ENCODE measurements at regions not wholly inside any gene's neighbourhood (a gene's known extent, or its start where the extent isn't known, plus 50 kb on each side); places are given as distances from the start of the nearest gene placed in this dataset.

GRCh38 chr6:97669191-97670031 is 386.4 kb upstream of the MMS22L start:
- no peak for ATAC-seq
- Histone ChIP-seq H3K9ac (ENCODE audit: low read length) (no peak overlapping the region), H3K9me2 (ENCODE audit: insufficient read depth) (no peaks in the 10 kb centered on the region), H3K36me3 (ENCODE audit: control insufficient read depth in 1 of 2, insufficient read depth in 2 of 2, low read length in 2 of 2) (no peaks in the 10 kb centered on the region), H3K4me3 (replicated peaks in 1 of 2; ENCODE audit: low read depth in 1 of 2, low read length in 2 of 2) (no peak overlapping the region), H3K27me3 (ENCODE audit: insufficient read depth, low read length) (no peaks in the 10 kb centered on the region; the same call in 1 of the 2 replicates), H3K27ac (ENCODE audit: low read depth, low read length) (no peak overlapping the region), H4K20me1 (ENCODE audit: insufficient read depth) (no peaks in the 10 kb centered on the region), H3K79me2 (ENCODE audit: insufficient read depth, low read length) (no peaks in the 10 kb centered on the region), H2AFZ (ENCODE audit: low read depth, low read length, poor library complexity, severe bottlenecking) (no peak overlapping the region), H3K9me3 (ENCODE audit: control insufficient read depth in 1 of 2, insufficient read depth in 1 of 2, low read depth in 1 of 2, low read length in 2 of 2) (no peaks in the 10 kb centered on the region), H3K4me1 (ENCODE audit: control insufficient read depth in 1 of 2, insufficient read depth in 2 of 2, low read length in 2 of 2) (no peaks in the 10 kb centered on the region), H3K4me2 (ENCODE audit: low read length) (no peak overlapping the region)
- no peak for DNase-seq (ENCODE audit: low read depth, low spot score)
- ChIA-PET CTCF (no interaction called here), POLR2A (no interaction called here), RAD21 (ENCODE audit: low non-redundant PET in 1 of 2, low total read pairs in 2 of 2, uncharacterized antibody in 2 of 2, unreplicated experiment in 2 of 2) (no interaction called here)
- BruUV-seq (replicated peaks) = no TSS peak
- TF ChIP-seq CEBPB (IDR thresholded peaks at IDR 0.05; ENCODE audit: low read depth) (no peak), ZFX (IDR thresholded peaks at IDR 0.05) (no peak), POLR2A (IDR thresholded peaks at IDR 0.05; ENCODE audit: borderline replicate concordance, extremely low read depth, insufficient read depth, insufficient read length) (no peak), EGR1 (IDR thresholded peaks at IDR 0.05; ENCODE audit: low read depth) (no peak), POLR2AphosphoS5 (IDR thresholded peaks at IDR 0.05; ENCODE audit: low read depth, low read length) (no peak), ZNF274 (IDR thresholded peaks at IDR 0.05; ENCODE audit: low read depth, low read length) (no peak), SP1 (IDR thresholded peaks at IDR 0.05; ENCODE audit: low read depth) (no peak), EZH2 (IDR thresholded peaks at IDR 0.05) (no peak)
- intact Hi-C loops (cut with micrococcal nuclease) = no loop called here

GRCh38 chr6:97674802-97675201 is 391.8 kb upstream of the MMS22L start:
- Histone ChIP-seq H2AFZ (ENCODE audit: low read depth, low read length, poor library complexity, severe bottlenecking) (no peak overlapping the region), H3K4me1 (ENCODE audit: control insufficient read depth in 1 of 2, insufficient read depth in 2 of 2, low read length in 2 of 2) (no peaks in the 10 kb centered on the region), H3K36me3 (ENCODE audit: control insufficient read depth in 1 of 2, insufficient read depth in 2 of 2, low read length in 2 of 2) (no peaks in the 10 kb centered on the region), H3K27ac (ENCODE audit: low read depth, low read length) (no peak overlapping the region), H3K4me3 (replicated peaks in 1 of 2; ENCODE audit: low read depth in 1 of 2, low read length in 2 of 2) (no peak overlapping the region), H3K79me2 (ENCODE audit: insufficient read depth, low read length) (no peaks in the 10 kb centered on the region), H3K27me3 (ENCODE audit: insufficient read depth, low read length) (no peaks in the 10 kb centered on the region), H4K20me1 (ENCODE audit: insufficient read depth) (no peaks in the 10 kb centered on the region), H3K9me3 (ENCODE audit: control insufficient read depth in 1 of 2, insufficient read depth in 1 of 2, low read depth in 1 of 2, low read length in 2 of 2) (no peaks in the 10 kb centered on the region), H3K4me2 (ENCODE audit: low read length) (no peak overlapping the region), H3K9ac (ENCODE audit: low read length) (no peak overlapping the region), H3K9me2 (ENCODE audit: insufficient read depth) (no peaks in the 10 kb centered on the region)
- BruUV-seq (replicated peaks) = no TSS peak
- ChIA-PET POLR2A (no interaction called here), RAD21 (ENCODE audit: low non-redundant PET in 1 of 2, low total read pairs in 2 of 2, uncharacterized antibody in 2 of 2, unreplicated experiment in 2 of 2) (no interaction called here), CTCF (no interaction called here)
- no peak for DNase-seq (ENCODE audit: low read depth, low spot score)
- no peak for ATAC-seq
- intact Hi-C loops (cut with micrococcal nuclease) = no loop called here
- TF ChIP-seq POLR2AphosphoS5 (IDR thresholded peaks at IDR 0.05; ENCODE audit: low read depth, low read length) (no peak), JUND (IDR thresholded peaks at IDR 0.05) (no peak), SRF (IDR thresholded peaks at IDR 0.05; ENCODE audit: low read depth) (no peak), CBX3 (IDR thresholded peaks at IDR 0.05; ENCODE audit: low read depth) (no peak), REST (IDR thresholded peaks at IDR 0.05; ENCODE audit: low read depth) (no peak), ATF3 (IDR thresholded peaks at IDR 0.05) (no peak), EZH2 (IDR thresholded peaks at IDR 0.05) (no peak), RAD21 (IDR thresholded peaks at IDR 0.05; ENCODE audit: low read depth) (no peak), EZH2phosphoT487 (IDR thresholded peaks at IDR 0.05; ENCODE audit: borderline replicate concordance) (no peak), SP1 (IDR thresholded peaks at IDR 0.05; ENCODE audit: low read depth) (no peak), ZFX (IDR thresholded peaks at IDR 0.05) (no peak), TCF7L2 (IDR thresholded peaks at IDR 0.05; ENCODE audit: borderline replicate concordance, extremely low read depth, insufficient read depth, insufficient read length) (no peak)

Data from HCT116 (cell line).